Common myeloid progenitor, CD34-positive (primary cell): ENCODE measurements at regions not wholly inside any gene's neighbourhood (a gene's known extent, or its start where the extent isn't known, plus 50 kb on each side); places are given as distances from the start of the nearest gene placed in this dataset.
"Not testable (repeated sequence)": the region's sequence is repeated elsewhere in the genome, so short reads cannot be mapped to it uniquely, and the experiment has no call there.

Experiments
- CTCF ChIA-PET: fragments of 350-600 bp; sonication (Branson Sonifier 250); formaldehyde crosslinking; loops from one replicate; lab custom pipeline; 2021; ENCODE audit warnings: antibody characterized with exemption; lab: Charles Lee
- POLR2A ChIA-PET: fragments of 350-600 bp; sonication (Branson Sonifier 250); formaldehyde crosslinking; loops from one replicate; lab custom pipeline; 2021; ENCODE audit warnings: antibody characterized with exemption; lab: Charles Lee
- DNase-seq, 3 donors: peaks; one replicate each; pipeline versions ENCODE4 v3.0.0 to v3.0.0-alpha.2; 2013
- H3K27ac ChIP-seq, 2 experiments: 1 replicate in 1 of 2; 2 replicates in 1 of 2; pipeline ENCODE4 v1.7.0; 2013; ENCODE audit warnings: inconsistent platforms in 2 of 2, low read length in 2 of 2, mild to moderate bottlenecking in 2 of 2, low read depth in 1 of 2, moderate library complexity in 1 of 2; ENCODE audit not compliant: severe bottlenecking in 2 of 2, insufficient read depth in 1 of 2, poor library complexity in 1 of 2
- H3K27me3 ChIP-seq, 5 experiments: replicated peaks in 2 of 5; 1 replicate in 3 of 5; 2 replicates in 2 of 5; pipeline versions ENCODE4 v1.6.1 to v1.7.0; 2013; ENCODE audit warnings: low read length in 4 of 5, mild to moderate bottlenecking in 2 of 5, moderate library complexity in 2 of 5, inconsistent platforms in 1 of 5; ENCODE audit not compliant: insufficient read depth in 5 of 5, control insufficient read depth in 4 of 5
- H3K36me3 ChIP-seq, 4 experiments: 1 replicate in 2 of 4; 2 replicates in 2 of 4; pipeline versions ENCODE4 v1.6.1 to v1.7.0; 2013; ENCODE audit warnings: low read length in 3 of 4, control low read depth in 1 of 4, mild to moderate bottlenecking in 1 of 4; ENCODE audit not compliant: control insufficient read depth in 4 of 4, insufficient read depth in 4 of 4
- H3K4me1 ChIP-seq, 4 experiments: 1 replicate in 3 of 4; 2 replicates in 1 of 4; pipeline versions ENCODE4 v1.6.1 to v1.7.1; 2013; ENCODE audit warnings: low read length in 3 of 4, mild to moderate bottlenecking in 3 of 4, control low read depth in 1 of 4, inconsistent platforms in 1 of 4, moderate library complexity in 1 of 4; ENCODE audit not compliant: control insufficient read depth in 4 of 4, insufficient read depth in 4 of 4; ENCODE audit errors: control extremely low read depth in 1 of 4
- H3K4me3 ChIP-seq, 7 experiments: 1 replicate in 4 of 7; 2 replicates in 3 of 7; pipeline versions ENCODE4 v1.5.1 to v1.7.0; 2013; ENCODE audit warnings: mild to moderate bottlenecking in 7 of 7, low read length in 6 of 7, moderate library complexity in 6 of 7, inconsistent platforms in 2 of 7, low read depth in 2 of 7, control low read depth in 1 of 7; ENCODE audit not compliant: insufficient read depth in 4 of 7, control insufficient read depth in 1 of 7; ENCODE audit errors: extremely low read depth in 1 of 7
- H3K9me3 ChIP-seq, 5 experiments: 1 replicate in 4 of 5; 2 replicates in 1 of 5; pipeline versions ENCODE4 v1.6.1 to v1.7.1; 2013; ENCODE audit warnings: low read length in 4 of 5, mild to moderate bottlenecking in 2 of 5, inconsistent platforms in 1 of 5, low read depth in 1 of 5, moderate library complexity in 1 of 5; ENCODE audit not compliant: control insufficient read depth in 4 of 5, insufficient read depth in 2 of 5; ENCODE audit errors: control extremely low read depth in 1 of 5
- WGBS: methylation state at CpG from one replicate; pipeline ENCODE4 v1.1.5; 2013; ENCODE audit not compliant: insufficient coverage; 5-methylcytosine and 5-hydroxymethylcytosine counted together

DNA sequence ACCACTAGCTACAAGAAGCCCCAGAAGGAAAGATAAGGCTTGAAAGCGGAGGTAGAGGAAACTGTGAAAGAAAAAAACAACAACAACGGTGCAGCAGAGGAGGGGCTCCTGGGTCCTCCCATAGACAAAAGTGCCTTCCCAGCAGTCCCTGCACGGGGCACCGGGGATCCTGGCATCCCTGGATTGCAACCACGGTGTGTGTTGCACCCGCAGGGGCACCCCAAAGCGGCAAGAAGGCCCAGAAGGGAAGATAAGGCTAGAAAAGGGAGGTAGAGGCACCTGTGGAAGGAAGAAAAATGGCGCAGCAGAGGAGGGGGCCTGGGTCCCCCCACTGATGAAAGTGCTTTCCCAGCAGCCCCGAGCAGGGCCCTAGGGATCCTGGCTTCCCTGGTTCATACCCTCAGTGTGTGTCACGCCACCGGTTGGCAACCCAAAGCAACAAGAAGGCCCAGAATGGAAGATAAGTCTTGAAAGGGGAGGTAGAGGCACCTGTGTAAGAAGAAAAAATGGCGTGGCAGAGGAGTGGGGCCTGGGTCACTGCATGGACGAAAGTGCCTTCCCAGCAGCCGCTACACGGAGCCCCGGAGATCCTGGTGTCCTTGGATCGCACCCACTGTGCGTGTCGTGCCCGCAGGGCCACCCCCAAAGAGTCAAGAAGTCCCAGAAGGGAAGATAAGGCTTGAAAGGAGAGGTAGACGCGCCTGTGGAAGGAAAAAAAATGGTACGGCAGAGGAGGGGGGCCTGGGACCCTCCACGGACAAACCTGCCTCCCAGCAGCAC, 281.0 kb downstream of the ALG10 start:
- Histone ChIP-seq H3K27me3 (no peaks in the 10 kb centered on the region), H3K9me3 (peaks cover 0 to 91% (median 70%) of the 10 kb centered on the region in 5 experiments), H3K4me1 (no peaks in the 10 kb centered on the region), H3K27ac (no peak overlapping the region), H3K4me3 (no peak overlapping the region), H3K36me3 (no peaks in the 10 kb centered on the region)
- ChIA-PET POLR2A (no interaction called here), CTCF (no interaction called here)
- no peak for DNase-seq
- WGBS: 84% methylated on average over 22 of the region's 24 CpGs

DNA sequence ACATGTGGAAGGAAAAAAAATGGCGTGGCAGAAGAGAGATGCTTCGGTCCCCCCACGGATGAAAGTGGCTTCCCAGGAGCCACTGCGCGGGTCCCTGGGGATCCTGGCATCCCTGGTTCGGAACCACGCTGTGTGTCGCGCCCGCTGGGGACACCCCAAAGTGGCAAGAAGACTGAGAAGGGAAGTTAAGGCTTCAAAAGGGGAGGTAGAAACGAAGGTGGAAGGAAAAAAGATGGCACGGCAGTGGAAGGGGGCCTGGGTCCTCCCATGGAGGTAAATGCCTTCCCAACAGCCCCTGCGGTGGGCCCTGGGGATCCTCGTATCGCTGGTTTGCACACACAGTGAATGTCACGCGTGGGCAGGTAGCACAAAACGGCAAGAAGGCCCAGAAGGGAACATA, 281.7 kb downstream of the ALG10 start:
- no peaks in the 10 kb centered on the region for H3K4me1 ChIP-seq
- peaks cover 0 to 92% (median 69%) of the 10 kb centered on the region in 5 experiments for H3K9me3 ChIP-seq
- ChIA-PET CTCF (no interaction called here), POLR2A (no interaction called here)
- WGBS: 84% methylated on average over 18 of the region's 18 CpGs
- no peaks in the 10 kb centered on the region for H3K36me3 ChIP-seq
- H3K27ac ChIP-seq: no peak overlapping the region
- H3K27me3 ChIP-seq: no peaks in the 10 kb centered on the region
- no peak overlapping the region for H3K4me3 ChIP-seq
- DNase-seq: no peak

DNA sequence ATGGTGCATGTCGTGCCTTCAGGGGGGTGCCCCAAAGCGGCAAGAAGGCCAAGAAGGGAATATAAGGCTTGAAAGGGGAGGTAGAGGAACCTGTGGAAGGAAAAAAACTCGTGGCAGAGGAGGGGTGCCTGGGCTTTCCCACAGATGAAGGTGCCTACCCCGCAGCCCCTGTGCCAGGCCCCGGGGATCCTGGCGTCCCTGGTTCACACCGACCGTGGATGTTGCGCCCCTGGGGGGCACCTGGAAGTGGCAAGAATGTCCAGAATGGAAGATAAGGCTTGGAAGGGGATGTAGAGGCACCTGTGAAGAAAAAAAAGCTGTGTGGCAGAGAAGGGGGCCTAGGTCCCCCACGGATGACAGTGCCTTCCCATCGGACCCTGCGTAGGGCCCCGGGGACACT, 282.2 kb downstream of the ALG10 start:
- ChIA-PET CTCF (no interaction called here), POLR2A (no interaction called here)
- H3K9me3 ChIP-seq: peaks cover 0 to 88% (median 68%) of the 10 kb centered on the region in 5 experiments

DNA sequence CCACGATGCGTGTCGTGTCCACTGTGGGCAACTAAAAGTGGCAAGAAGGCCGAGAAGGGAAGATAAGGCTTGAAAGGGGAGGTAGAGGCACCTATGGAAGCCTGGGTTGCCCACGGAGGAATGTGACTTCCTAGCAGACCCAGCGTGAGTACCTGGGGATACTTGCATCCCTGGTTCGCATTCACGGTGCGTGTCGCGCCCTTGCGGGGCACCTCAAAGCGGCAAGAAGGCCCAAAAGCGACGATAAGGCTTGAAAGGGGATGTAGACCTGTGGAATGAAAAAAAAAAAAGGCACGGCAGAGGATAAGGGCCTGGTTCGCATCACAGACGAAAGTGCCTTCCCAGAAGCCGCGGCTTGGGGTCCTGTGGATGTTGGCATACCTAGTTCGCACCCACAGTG, 282.9 kb downstream of the ALG10 start:
- H3K4me1 ChIP-seq: no peaks in the 10 kb centered on the region
- no peak for DNase-seq
- H3K4me3 ChIP-seq: no peak overlapping the region
- peaks cover 0 to 83% (median 62%) of the 10 kb centered on the region in 5 experiments for H3K9me3 ChIP-seq
- H3K36me3 ChIP-seq: no peaks in the 10 kb centered on the region
- 77% methylated on average over 21 of the region's 21 CpGs for WGBS
- ChIA-PET POLR2A (no interaction called here), CTCF (no interaction called here)
- no peaks in the 10 kb centered on the region for H3K27me3 ChIP-seq
- H3K27ac ChIP-seq: no peak overlapping the region

More for the DNA sequence above, 282.2 kb downstream of the ALG10 start:
- H3K27me3 ChIP-seq: no peaks in the 10 kb centered on the region
- no peak for DNase-seq
- H3K4me1 ChIP-seq: no peaks in the 10 kb centered on the region
- H3K36me3 ChIP-seq: no peaks in the 10 kb centered on the region
- H3K27ac ChIP-seq: no peak overlapping the region
- no peak overlapping the region for H3K4me3 ChIP-seq
- WGBS: 80% methylated on average over 5 of the region's 13 CpGs

DNA sequence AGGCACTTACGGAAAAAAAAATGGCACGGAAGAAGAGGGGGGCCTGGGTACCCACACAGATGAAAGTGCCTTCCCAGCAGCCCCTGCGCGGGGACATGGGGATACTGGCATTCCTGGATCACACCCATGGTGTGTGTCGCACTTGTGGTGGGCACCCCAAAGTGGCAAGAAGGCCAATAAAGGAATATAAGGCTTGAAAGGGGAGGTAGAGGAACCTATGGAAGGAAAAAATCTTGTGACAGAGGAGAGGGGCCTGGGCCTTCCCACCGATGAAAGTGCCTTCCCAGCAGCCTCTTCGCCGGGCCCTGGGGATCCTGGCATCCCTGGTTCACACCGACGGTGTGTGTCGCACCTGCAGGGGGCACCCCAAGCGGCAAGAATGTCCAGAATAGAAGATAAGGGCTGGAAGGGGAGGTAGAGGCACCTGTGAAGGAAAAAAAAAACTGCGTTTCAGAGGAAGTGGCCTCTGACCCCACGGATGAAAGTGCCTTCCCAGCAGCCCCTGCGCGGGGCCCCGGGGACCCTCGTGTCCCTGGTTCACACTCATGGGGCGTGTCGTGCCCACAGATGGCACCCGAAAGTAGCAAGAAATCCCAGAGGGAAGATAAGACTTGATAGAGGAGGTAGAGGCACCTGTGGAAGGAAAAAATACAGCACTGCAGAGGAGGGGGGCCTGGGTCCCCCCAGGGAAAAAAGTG, 284.0 kb downstream of the ALG10 start:
- Histone ChIP-seq H3K27me3 (no peaks in the 10 kb centered on the region), H3K9me3 (peaks cover 0 to 77% (median 52%) of the 10 kb centered on the region in 5 experiments), H3K36me3 (no peaks in the 10 kb centered on the region), H3K27ac (no peak overlapping the region), H3K4me3 (no peak overlapping the region), H3K4me1 (no peaks in the 10 kb centered on the region)
- POLR2A ChIA-PET: no interaction called here
- 84% methylated on average over 21 of the region's 21 CpGs for WGBS
- DNase-seq: no peak
- CTCF ChIA-PET: no interaction called here

DNA sequence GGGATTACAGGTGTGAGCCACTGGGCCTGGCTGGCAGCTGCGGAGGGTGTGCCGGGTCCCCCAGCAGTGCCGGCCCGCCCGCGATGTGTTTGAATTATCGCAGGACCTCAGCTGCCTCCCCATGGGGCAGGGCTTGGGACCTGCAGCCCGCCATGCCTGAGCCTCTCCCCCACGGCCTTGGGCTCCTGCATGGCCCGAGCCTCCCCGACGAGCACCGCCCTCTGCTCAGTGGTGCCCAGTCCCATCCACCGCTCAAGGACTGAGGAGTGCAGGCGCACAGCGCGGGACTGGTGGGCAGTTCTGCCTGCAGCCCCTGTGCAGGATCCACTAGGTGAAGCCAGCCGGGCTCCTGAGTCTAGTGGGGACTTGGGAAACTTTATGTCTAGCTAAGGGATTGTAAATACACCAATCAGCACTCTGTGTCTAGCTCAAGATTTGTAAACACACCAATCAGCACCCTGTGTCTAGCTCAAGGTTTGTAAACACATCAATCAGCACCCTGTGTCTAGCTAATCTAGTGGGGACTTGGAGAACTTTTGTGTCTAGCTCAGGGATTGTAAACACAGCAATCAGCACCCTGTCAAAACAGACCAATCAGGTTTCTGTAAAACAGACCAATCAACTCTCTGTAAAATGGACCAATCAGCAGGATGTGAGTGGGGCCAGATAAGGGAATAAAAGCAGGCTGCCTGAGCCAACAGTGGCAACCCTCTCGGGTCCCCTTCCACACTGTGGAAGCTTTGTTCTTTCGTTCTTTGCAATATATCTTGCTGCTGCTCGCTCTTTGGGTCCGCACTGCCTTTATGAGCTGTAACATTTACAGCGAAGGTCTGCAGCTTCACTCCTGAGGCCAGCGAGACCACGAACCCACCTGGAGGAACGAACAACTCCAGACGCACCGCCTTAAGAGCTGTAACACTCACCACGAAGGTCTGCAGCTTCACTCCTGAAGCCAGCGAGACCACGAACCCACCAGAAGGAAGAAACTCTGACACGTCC, 287.8 kb downstream of the ALG10 start:
- H3K27me3 ChIP-seq, CTCF ChIA-PET, H3K4me3 ChIP-seq, H3K4me1 ChIP-seq, H3K27ac ChIP-seq, POLR2A ChIA-PET, H3K36me3 ChIP-seq, DNase-seq: not testable (repeated sequence)
- WGBS: 80% methylated on average over 31 of the region's 32 CpGs
- H3K9me3 ChIP-seq: peaks cover 0 to 78% (median 49%) of the 10 kb centered on the region in 5 experiments
